AG10803 (cell line): ENCODE measurements at regions not wholly inside any gene's neighbourhood (a gene's known extent, or its start where the extent isn't known, plus 50 kb on each side); places are given as distances from the start of the nearest gene placed in this dataset.

ENCODE experiments used
- DNase-seq: peaks from one replicate; pipeline ENCODE4 v3.0.0; 2010; ENCODE audit warnings: low read depth
- H3K4me3 ChIP-seq: 2 replicates; pipeline ENCODE4 v1.5.1; 2011; ENCODE audit warnings: mild to moderate bottlenecking, low read length, control low read depth
- CTCF ChIP-seq: conservative IDR thresholded peaks from 2 replicates; pipeline ENCODE4 v1.5.1; 2011; ENCODE audit warnings: mild to moderate bottlenecking, low read length, control low read depth, inconsistent platforms

GRCh38 chr16:51888016-51888415 is 658.9 kb downstream of the TOX3 start:
- H3K4me3 ChIP-seq = no peak overlapping the region
- TF ChIP-seq CTCF = no peak
- peak; percentile 50 for DNase-seq

GRCh38 chr16:51886456-51886855 is 660.5 kb downstream of the TOX3 start:
- no peak for DNase-seq
- H3K4me3 ChIP-seq = no peak overlapping the region
- no peak for TF ChIP-seq CTCF

GRCh38 chr16:51884773-51885172 is 662.2 kb downstream of the TOX3 start:
- no peak overlapping the region for H3K4me3 ChIP-seq
- no peak for DNase-seq
- TF ChIP-seq CTCF = no peak

- peak; percentile 69 for DNase-seq
- H3K4me3 ChIP-seq = no peak overlapping the region
- no peak for TF ChIP-seq CTCF
Measured at GRCh38 chr16:51881731-51882130, 665.2 kb downstream of the TOX3 start.

GRCh38 chr16:51880776-51881175 is 666.2 kb downstream of the TOX3 start:
- no peak overlapping the region for H3K4me3 ChIP-seq
- TF ChIP-seq CTCF = no peak
- DNase-seq = peak; percentile 64

GRCh38 chr16:51877686-51878085 is 669.3 kb downstream of the TOX3 start:
- no peak overlapping the region for H3K4me3 ChIP-seq
- no peak for TF ChIP-seq CTCF
- DNase-seq = no peak

- no peak for TF ChIP-seq CTCF
Measured at GRCh38 chr16:51876934-51877333, 670.0 kb downstream of the TOX3 start.

More at GRCh38 chr16:51876934-51877333, 670.0 kb downstream of the TOX3 start:
- peak; percentile 33 for DNase-seq
- no peak overlapping the region for H3K4me3 ChIP-seq
